Neural progenitor cell (in vitro differentiated cells): ENCODE measurements at regions not wholly inside any gene's neighbourhood (a gene's known extent, or its start where the extent isn't known, plus 50 kb on each side); places are given as distances from the start of the nearest gene placed in this dataset.

Experiments used
- DNase-seq: peaks from one replicate; pipeline ENCODE4 v3.0.0-alpha.2; 2016; ENCODE audit warnings: low spot score
- H2AFZ ChIP-seq: fragments of 200-600 bp; sonication (generic); replicated peaks from 2 replicates; pipeline ENCODE4 v1.6.1; 2016; ENCODE audit warnings: antibody characterized with exemption
- H3F3A ChIP-seq: fragments of 200-600 bp; sonication (generic); 2 replicates; pipeline ENCODE4 v1.6.1; 2016; ENCODE audit warnings: antibody characterized with exemption, low read depth
- H3K27ac ChIP-seq: fragments of 200-600 bp; sonication (generic); 2 replicates; pipeline ENCODE4 v1.5.1; 2016; ENCODE audit warnings: mild to moderate bottlenecking
- H3K27me3 ChIP-seq: fragments of 200-600 bp; sonication (generic); 2 replicates; pipeline ENCODE4 v1.6.1; 2016; ENCODE audit warnings: mild to moderate bottlenecking, moderate library complexity
- H3K36me3 ChIP-seq: fragments of 200-600 bp; sonication (generic); 2 replicates; pipeline ENCODE4 v1.5.1; 2016
- H3K4me1 ChIP-seq: fragments of 200-600 bp; sonication (generic); 2 replicates; pipeline ENCODE4 v1.6.1; 2016; ENCODE audit warnings: mixed run types
- H3K4me2 ChIP-seq: fragments of 200-600 bp; sonication (generic); 2 replicates; pipeline ENCODE4 v1.6.1; 2016
- H3K4me3 ChIP-seq: fragments of 200-600 bp; sonication (generic); 2 replicates; pipeline ENCODE4 v1.5.1; 2016
- H3K79me2 ChIP-seq: fragments of 200-600 bp; sonication (generic); 2 replicates; pipeline ENCODE4 v1.6.1; 2016; ENCODE audit warnings: low read depth
- H3K9ac ChIP-seq: fragments of 200-600 bp; sonication (generic); 2 replicates; pipeline ENCODE4 v1.6.1; 2016
- H3K9me3 ChIP-seq: fragments of 200-600 bp; sonication (generic); 2 replicates; pipeline ENCODE4 v1.5.1; 2016; ENCODE audit warnings: low read depth
- H4K20me1 ChIP-seq: fragments of 200-600 bp; sonication (generic); 2 replicates; pipeline ENCODE4 v1.6.1; 2016; ENCODE audit warnings: low read depth
- H3K27ac Mint-ChIP-seq: 3 replicates; pipeline ENCODE4 v1.8.0; 2021; ENCODE audit warnings: mixed read lengths
- H3K27me3 Mint-ChIP-seq: 2 replicates; pipeline ENCODE4 v1.8.0; 2022; ENCODE audit warnings: low read depth, mild to moderate bottlenecking, inconsistent platforms, moderate library complexity, mixed read lengths; ENCODE audit not compliant: insufficient read depth
- H3K36me3 Mint-ChIP-seq: 3 replicates; pipeline ENCODE4 v1.8.0; 2021; ENCODE audit warnings: mixed read lengths
- H3K4me1 Mint-ChIP-seq: 3 replicates; pipeline ENCODE4 v1.8.0; 2021; ENCODE audit warnings: mixed read lengths
- H3K4me3 Mint-ChIP-seq: 3 replicates; pipeline ENCODE4 v1.8.0; 2021; ENCODE audit warnings: mild to moderate bottlenecking, moderate library complexity, mixed read lengths
- H3K9me3 Mint-ChIP-seq: 3 replicates; pipeline ENCODE4 v1.8.0; 2020; ENCODE audit warnings: mixed read lengths
- EZH2 ChIP-seq: fragments of 200-600 bp; sonication (generic); IDR thresholded peaks from 2 replicates; pipeline ENCODE4 v1.6.1; 2017; ENCODE audit warnings: antibody characterized with exemption, mild to moderate bottlenecking, moderate library complexity
- EZH2phosphoT487 ChIP-seq: fragments of 200-600 bp; sonication (generic); IDR thresholded peaks from 2 replicates; pipeline ENCODE4 v1.6.1; 2017; ENCODE audit warnings: antibody characterized with exemption
- TF ChIP-seq, protein P1 (sequence below): fragments of 200-600 bp; sonication (generic); IDR thresholded peaks from 2 replicates; pipeline ENCODE4 v1.5.1; 2017; ENCODE audit warnings: antibody characterized with exemption, mild to moderate bottlenecking

DNA sequence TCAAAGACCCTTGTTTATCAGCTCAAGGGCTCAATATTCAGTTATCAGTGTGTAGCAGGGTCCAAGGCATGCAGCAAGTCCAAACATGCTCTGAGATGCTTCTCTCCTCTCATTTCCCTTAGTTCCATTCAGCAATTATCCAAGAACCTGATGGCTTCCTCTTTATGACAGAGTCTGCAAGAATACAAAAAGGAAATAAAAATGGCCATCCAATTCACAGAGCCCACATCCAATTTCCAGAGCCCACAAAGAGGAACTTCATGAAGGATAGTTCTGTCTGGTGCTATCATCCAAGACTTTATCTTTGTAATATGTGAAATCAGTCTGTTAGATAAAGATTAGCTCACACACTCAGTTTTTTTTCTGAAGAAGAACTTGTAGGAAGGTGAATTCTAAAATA is 217.2 kb downstream of the LACC1 start:
- peaks cover 5% of the 10 kb centered on the region for H3K27me3 Mint-ChIP-seq
- no peak for DNase-seq
- Histone ChIP-seq H3K9me3 (peaks cover 3% of the 10 kb centered on the region), H3K27me3 (no peaks in the 10 kb centered on the region), H3K27ac (no peak overlapping the region), H3K79me2 (no peaks in the 10 kb centered on the region), H3K4me3 (no peak overlapping the region), H2AFZ (peak overlapping the region; percentile 58), H3K4me1 (no peaks in the 10 kb centered on the region), H3K9ac (no peak overlapping the region), H3F3A (no peaks in the 10 kb centered on the region), H3K4me2 (no peak overlapping the region), H4K20me1 (no peaks in the 10 kb centered on the region), H3K36me3 (no peaks in the 10 kb centered on the region)
- H3K4me3 Mint-ChIP-seq, result no peak overlapping the region
- no peak overlapping the region for H3K27ac Mint-ChIP-seq
- peaks cover 5% of the 10 kb centered on the region for H3K36me3 Mint-ChIP-seq
- TF ChIP-seq EZH2 (no peak), EZH2phosphoT487 (no peak)
- TF ChIP-seq, protein P1, sequence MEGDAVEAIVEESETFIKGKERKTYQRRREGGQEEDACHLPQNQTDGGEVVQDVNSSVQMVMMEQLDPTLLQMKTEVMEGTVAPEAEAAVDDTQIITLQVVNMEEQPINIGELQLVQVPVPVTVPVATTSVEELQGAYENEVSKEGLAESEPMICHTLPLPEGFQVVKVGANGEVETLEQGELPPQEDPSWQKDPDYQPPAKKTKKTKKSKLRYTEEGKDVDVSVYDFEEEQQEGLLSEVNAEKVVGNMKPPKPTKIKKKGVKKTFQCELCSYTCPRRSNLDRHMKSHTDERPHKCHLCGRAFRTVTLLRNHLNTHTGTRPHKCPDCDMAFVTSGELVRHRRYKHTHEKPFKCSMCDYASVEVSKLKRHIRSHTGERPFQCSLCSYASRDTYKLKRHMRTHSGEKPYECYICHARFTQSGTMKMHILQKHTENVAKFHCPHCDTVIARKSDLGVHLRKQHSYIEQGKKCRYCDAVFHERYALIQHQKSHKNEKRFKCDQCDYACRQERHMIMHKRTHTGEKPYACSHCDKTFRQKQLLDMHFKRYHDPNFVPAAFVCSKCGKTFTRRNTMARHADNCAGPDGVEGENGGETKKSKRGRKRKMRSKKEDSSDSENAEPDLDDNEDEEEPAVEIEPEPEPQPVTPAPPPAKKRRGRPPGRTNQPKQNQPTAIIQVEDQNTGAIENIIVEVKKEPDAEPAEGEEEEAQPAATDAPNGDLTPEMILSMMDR, result no peak
- peaks cover 19% of the 10 kb centered on the region for H3K9me3 Mint-ChIP-seq
- H3K4me1 Mint-ChIP-seq, result peaks cover 3% of the 10 kb centered on the region

DNA sequence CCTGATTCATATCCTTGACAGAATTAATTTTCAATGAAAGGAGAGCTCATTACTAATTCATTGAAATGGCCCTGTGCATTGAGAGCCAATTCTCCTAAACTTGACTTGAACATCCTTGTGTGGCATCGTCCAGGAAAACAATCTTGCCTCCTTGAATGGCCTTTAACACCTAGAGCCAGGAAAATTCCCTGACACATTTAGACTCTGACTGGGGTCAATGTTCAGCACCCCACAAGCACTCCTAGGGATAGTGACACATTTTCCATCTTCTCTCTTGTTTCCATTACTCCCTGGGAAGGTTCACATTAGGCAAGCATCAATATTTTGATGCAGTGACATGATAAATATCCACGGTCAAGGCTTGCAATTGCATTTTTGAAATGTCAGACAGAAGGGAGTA is 218.9 kb downstream of the LACC1 start:
- H3K4me2 ChIP-seq, result no peak overlapping the region
- no peaks in the 10 kb centered on the region for H3F3A ChIP-seq
- no peaks in the 10 kb centered on the region for H3K4me1 ChIP-seq
- H3K9ac ChIP-seq, result no peak overlapping the region
- Mint-ChIP-seq H3K36me3 (peaks cover 8% of the 10 kb centered on the region), H3K4me1 (peaks cover 3% of the 10 kb centered on the region), H3K9me3 (peaks cover 27% of the 10 kb centered on the region), H3K27ac (no peak overlapping the region), H3K4me3 (no peak overlapping the region), H3K27me3 (peaks cover 5% of the 10 kb centered on the region)
- no peak for DNase-seq
- H2AFZ ChIP-seq, result no peak overlapping the region
- TF ChIP-seq EZH2 (no peak), EZH2phosphoT487 (no peak)
- TF ChIP-seq, protein P1, result no peak
- H3K4me3 ChIP-seq, result no peak overlapping the region
- H4K20me1 ChIP-seq, result no peaks in the 10 kb centered on the region
- no peaks in the 10 kb centered on the region for H3K27me3 ChIP-seq
- H3K9me3 ChIP-seq, result peaks cover 15% of the 10 kb centered on the region
- no peaks in the 10 kb centered on the region for H3K36me3 ChIP-seq
- H3K27ac ChIP-seq, result no peak overlapping the region
- H3K79me2 ChIP-seq, result no peaks in the 10 kb centered on the region

DNA sequence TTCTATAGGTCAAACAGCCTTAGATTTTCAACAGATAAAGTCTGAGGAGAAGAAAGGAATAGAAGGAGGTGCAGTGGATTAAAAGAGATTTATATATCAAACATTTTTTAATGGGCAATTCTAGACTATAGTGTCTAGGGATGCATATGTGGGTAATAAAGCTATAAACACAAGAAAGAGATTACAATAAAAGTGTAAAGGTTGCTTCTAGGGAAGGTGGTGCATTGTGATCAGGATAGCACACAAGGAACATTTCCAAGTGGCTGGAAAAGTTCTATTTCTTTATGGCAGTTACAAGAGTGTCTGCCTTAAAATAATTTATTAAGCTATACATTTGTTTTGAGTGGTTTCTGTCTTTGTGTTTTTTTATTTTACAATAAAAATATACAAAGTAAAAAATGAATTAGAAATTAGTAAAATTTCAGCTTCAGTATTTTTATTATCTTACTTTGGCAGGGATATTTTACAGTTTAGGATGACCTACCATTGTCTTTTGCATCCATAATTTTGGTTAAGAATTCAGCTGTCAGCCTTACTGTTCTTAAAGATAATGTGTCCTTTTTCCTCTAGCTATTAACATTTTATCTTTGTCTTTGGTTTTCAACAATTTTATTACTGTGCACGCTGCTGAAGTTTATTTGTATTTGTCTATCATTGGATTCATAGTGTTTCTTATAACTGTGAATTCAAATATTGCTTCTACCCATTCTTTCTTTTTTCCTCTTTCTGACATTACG is 221.8 kb downstream of the LACC1 start:
- H3K4me1 ChIP-seq, result no peaks in the 10 kb centered on the region
- H3K27ac ChIP-seq, result no peak overlapping the region
- no peaks in the 10 kb centered on the region for H3F3A ChIP-seq
- peaks cover 4% of the 10 kb centered on the region for H3K27me3 Mint-ChIP-seq
- peaks cover 29% of the 10 kb centered on the region for H3K9me3 Mint-ChIP-seq
- H2AFZ ChIP-seq, result no peak overlapping the region
- no peak overlapping the region for H3K4me3 Mint-ChIP-seq
- H3K4me2 ChIP-seq, result no peak overlapping the region
- peaks cover 16% of the 10 kb centered on the region for H3K4me1 Mint-ChIP-seq
- no peak overlapping the region for H3K27ac Mint-ChIP-seq
- H3K36me3 Mint-ChIP-seq, result peaks cover 6% of the 10 kb centered on the region
- no peak for DNase-seq
- H3K27me3 ChIP-seq, result no peaks in the 10 kb centered on the region
- no peaks in the 10 kb centered on the region for H3K79me2 ChIP-seq
- H3K4me3 ChIP-seq, result no peak overlapping the region
- no peaks in the 10 kb centered on the region for H3K36me3 ChIP-seq
- TF ChIP-seq EZH2 (no peak), EZH2phosphoT487 (no peak)
- TF ChIP-seq, protein P1, result no peak
- H4K20me1 ChIP-seq, result no peaks in the 10 kb centered on the region
- no peak overlapping the region for H3K9ac ChIP-seq
- peaks cover 15% of the 10 kb centered on the region for H3K9me3 ChIP-seq
